ENCODE measurements at regions not wholly inside any gene's neighbourhood (a gene's known extent, or its start where the extent isn't known, plus 50 kb on each side); places are given as distances from the start of the nearest gene placed in this dataset.

DNA sequence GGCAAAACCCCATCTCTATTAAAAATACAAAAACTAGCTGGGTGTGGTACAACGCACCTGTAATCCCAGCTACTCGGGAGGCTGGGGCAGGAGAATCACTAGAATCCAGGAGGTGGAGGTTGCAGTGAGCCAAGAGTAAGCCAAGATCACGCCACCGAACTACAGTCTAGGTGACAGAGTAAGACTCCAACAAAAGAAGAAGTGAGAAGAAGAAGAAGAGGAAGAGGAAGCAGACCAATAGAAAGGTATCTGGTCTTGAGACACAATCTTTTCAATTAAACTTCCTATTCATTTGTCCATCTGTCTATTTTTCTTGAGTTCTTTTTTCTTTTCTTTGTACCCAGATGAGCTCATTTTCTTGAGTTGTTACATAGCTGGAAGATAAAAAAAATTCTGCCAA lies 55.7 kb upstream of the ACADM start:
- no peak for DNase-seq

DNA sequence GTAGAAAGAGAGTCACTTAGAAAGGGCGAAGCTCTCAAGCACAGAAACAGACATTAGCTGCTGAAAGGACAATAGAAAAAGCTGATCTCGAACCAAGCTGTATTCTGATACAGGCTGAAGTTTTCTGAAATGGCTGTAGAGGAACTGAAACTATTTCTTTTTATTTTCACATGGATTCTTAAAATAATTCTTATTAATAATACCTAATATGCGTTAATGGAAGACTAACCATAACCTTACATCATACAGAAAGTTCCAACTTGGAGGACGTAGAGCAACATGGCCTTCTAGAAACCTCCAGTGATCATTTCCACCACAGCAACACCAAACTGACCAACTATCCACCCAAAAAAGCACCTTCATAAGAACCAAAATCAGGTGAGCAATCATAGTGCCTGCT lies 52.8 kb upstream of the ACADM start:
- DNase-seq: no peak

DNA sequence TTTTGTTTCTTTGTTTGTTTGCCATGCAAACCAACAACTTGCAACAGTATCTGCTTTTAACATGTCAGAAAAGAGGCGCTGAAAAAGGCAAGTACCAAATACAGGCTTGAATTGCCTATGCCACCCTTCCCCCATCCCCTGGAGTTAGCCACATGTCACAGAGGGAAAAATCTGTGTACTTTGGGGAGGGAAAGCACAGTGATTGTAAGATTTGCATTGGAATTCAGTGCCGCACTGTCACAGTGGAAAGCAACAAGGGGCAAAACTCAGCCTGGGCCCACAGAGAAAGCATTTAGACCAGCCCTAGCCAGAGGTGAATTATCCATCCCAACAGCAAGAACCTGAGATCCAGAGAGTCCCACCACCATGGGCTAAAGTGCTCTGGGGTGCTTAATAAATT lies 52.4 kb upstream of the ACADM start:
- no peak for DNase-seq

DNA sequence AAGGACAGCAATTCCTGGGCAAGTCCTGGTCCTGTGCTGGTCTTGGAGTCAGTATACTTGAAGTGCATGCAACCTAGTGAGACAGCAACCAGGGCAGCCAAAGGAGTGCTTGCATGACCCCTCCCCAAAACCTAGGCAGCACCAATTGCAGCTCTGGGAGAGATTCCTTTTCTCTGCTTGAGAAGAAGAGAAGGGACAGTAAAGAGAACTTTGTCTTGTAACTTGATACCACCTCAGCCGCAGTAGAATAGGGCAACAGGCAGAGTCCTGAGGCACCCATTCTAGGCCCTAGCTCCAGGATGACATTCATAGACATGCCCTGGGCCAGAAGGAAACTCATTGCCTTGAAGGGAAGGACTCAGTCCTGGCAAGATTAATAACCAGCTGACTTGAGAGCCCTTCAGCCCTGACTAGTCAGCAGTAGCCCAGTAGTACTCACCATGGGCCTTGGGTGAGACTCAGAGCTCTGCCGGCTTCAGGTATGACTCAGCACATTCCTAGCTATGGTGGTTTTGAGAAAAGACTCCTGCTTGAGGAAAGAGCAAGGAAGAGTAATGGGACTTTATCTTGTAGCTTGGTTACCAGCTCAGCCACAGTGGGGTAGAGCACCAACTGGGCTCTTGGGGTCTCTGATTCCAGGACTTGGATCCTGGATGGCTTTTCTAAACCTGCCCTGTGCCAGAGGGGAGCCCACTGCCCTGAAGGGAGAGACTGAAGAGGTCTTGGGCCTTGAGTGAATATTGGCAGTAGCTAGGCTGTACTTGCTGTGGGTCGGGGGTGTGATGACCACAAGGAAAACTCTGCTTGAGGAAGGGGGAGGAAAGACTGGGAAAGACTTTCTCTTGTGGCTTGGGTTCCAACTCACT lies 51.7 kb upstream of the ACADM start:
- DNase-seq: peak; percentile 86

DNA sequence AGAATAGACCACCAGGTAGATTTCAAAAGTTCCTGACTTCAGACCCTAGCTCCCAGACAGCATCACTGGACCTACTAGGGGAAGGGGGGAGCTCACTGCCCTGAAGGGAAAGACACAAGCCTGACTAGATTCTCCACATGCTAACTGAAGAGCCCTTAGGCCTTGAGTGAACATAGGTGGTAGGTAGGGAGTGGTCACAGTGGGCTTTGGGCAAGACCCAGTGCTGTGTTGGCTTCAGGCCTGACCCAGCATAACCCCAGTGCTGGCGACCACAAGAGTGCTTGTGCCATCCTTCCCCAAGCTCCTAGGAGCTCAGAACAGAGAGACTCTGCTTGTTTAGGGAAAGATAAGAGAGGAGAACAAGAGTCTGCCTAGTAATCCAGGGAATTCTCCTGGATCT lies 51.1 kb upstream of the ACADM start:
- DNase-seq: no peak

DNA sequence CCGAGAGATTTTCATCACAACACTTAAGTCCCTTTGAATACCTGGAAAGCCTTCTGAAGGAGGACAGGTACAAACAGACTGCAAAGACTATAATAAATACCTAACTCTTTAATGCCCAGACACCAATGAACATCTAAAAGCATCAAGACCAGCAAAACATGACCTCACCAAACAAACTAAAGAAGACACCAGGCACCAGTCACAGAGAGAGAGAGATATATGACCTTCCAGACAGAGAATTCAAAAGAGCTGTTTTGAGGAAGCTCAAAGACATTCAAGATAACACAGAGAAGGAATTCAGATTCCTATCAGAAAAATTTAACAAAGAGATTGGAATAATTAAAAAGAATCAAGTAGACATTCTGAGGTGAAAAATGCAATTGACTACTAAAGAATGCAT lies 50.6 kb upstream of the ACADM start:
- no peak for DNase-seq
